ENCODE measurements at regions not wholly inside any gene's neighbourhood (a gene's known extent, or its start where the extent isn't known, plus 50 kb on each side); places are given as distances from the start of the nearest gene placed in this dataset.

DNA sequence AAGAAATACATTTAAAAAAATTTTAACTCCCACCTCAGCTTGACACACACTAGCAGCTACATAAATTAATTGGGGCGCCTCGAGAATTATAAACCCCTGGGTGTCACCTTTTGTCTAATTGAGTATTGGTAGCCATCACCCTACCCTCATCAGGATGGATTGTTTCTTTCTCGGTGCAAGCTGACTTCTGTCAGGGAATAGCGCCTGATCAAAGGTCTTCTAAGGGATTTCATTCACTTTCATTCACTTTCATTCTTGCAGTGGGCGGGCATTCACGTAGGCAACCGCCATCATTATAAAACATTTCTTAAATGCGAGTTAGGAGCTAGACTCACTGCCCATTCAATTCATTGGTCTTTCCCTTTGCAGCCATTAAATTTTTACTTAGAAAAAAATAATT, 239.2 kb upstream of the SASH1 start:
- TF ChIP-seq, protein P1, sequence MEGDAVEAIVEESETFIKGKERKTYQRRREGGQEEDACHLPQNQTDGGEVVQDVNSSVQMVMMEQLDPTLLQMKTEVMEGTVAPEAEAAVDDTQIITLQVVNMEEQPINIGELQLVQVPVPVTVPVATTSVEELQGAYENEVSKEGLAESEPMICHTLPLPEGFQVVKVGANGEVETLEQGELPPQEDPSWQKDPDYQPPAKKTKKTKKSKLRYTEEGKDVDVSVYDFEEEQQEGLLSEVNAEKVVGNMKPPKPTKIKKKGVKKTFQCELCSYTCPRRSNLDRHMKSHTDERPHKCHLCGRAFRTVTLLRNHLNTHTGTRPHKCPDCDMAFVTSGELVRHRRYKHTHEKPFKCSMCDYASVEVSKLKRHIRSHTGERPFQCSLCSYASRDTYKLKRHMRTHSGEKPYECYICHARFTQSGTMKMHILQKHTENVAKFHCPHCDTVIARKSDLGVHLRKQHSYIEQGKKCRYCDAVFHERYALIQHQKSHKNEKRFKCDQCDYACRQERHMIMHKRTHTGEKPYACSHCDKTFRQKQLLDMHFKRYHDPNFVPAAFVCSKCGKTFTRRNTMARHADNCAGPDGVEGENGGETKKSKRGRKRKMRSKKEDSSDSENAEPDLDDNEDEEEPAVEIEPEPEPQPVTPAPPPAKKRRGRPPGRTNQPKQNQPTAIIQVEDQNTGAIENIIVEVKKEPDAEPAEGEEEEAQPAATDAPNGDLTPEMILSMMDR (IDR thresholded peaks at IDR 0.05), result no peak
- TF ChIP-seq POLR2AphosphoS5 (IDR thresholded peaks at IDR 0.05), result no peak
- TF ChIP-seq POLR2A (IDR thresholded peaks at IDR 0.05), result no peak

All from breast epithelium (tissue), 3 donors.